HG02571 (cell line): ENCODE measurements at regions not wholly inside any gene's neighbourhood (a gene's known extent, or its start where the extent isn't known, plus 50 kb on each side); places are given as distances from the start of the nearest gene placed in this dataset.

Source experiments
- ATAC-seq: cut with Tn5 transposase; IDR thresholded peaks from one replicate; pipeline ENCODE4 v1.9.1; 2021; ENCODE audit warnings: mild to moderate bottlenecking, moderate library complexity; ENCODE audit not compliant: unreplicated experiment

DNA sequence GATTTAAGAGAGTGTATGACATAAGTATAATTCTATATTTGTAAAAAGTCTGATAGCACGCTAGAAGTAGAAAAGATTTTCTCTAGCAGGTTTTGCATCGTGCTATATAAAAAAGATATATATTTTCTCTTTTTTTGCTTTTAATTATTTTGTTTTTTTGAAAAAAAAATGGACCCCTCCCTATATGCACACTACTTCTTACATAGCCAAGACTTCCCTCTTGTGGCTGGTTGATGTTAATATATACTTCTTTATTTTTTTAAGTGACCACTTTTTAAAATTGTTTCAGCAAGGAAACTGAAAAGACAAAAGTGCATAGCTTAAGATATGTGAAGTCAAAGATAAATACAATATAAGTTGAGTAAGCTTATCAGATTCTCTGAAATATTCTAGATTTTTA is 1202.8 kb downstream of the DIAPH3 start:
- no peak for ATAC-seq

DNA sequence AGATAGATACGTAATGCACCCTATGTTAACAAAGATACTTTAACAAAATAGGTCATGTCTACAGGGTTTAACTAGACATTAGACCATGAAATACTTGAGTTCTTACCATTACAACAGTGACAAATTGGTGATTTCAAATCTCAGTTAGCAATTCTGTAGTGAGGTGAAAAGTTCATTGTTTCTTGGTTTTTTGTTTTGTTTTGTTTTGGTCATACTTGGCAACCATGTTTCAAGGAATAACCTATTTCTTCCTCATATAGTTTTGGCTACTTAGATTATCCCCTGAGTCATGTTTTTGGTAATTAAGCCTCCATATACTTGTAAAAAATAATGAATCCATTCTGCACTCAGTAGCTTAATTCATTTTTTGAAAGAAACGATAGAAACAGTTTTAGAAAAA is 1200.4 kb downstream of the DIAPH3 start:
- ATAC-seq, result no peak

DNA sequence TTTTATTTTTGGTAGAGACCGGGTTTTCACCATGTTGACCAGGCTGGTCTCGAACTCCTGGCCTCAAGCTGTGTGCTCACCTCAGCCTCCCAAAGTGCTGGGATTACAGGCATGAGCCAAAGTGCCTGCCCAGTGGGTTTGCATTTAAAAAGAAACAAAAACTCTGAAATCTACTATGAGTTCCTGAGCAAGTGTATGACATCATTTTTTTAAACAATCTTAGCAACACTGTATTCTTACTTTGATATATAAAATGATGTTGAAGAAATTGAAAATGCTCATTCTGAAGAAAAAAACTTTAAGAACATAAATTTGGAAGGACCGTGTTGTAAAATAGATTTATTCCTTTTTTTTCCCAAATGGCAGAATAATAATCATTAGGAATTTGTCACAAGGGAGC is 1199.7 kb downstream of the DIAPH3 start:
- no peak for ATAC-seq

DNA sequence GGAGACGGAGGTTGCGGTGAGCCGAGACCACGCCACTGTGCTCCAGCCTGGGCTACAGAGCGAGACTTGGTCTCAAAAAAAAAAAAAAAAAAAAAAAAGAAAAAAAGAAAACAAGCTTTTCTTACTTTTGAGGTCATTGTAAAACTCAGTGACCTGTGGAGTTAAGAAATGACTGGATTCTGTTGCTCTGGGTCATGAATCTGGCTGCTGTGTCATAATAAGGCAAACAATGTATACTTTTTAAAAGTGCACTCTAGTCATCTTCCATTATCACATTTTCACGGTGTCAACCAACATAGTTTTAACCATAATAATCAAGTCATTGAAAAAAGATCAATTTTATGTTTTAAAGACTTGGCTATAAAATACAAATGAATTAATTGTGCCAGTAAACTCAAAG is 1186.6 kb downstream of the DIAPH3 start:
- ATAC-seq, result no peak

DNA sequence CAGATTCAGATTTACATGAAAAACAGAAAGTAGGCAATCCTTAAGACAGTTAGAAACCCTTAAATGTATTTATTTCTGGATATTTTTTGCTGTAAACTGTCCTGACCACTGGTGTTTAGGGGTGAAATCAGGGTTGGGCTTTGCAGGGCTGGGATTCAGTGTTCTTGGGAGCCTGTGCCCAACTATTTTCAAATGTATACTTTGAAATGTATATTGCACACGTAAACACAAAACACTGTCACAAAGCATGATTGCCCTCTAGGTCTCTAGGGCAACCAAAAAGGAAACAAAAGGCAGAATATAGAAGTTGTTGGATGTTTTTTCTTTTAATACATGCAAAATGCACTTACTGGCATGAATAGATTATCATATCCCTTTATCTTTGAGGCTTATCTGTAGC is 1185.4 kb downstream of the DIAPH3 start:
- ATAC-seq, result no peak

DNA sequence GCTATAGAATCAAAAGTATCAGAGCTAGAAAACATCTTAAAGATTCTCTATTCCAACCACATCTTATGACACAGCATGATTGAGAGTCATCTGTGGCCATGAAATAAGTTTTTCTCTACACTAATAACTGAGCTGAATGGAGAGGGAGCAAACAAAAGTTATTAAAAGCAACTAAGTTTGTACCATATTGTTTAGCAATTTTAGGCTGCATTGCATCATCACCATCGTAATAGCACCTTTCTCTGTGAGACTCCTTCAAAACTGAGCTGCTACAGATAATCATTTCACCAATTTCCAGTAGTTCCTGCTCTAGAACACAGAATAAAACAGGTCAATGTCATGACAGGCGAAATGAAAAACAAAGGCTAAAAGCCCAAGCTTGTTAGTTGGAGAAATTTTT is 1183.9 kb downstream of the DIAPH3 start:
- ATAC-seq, result no peak

DNA sequence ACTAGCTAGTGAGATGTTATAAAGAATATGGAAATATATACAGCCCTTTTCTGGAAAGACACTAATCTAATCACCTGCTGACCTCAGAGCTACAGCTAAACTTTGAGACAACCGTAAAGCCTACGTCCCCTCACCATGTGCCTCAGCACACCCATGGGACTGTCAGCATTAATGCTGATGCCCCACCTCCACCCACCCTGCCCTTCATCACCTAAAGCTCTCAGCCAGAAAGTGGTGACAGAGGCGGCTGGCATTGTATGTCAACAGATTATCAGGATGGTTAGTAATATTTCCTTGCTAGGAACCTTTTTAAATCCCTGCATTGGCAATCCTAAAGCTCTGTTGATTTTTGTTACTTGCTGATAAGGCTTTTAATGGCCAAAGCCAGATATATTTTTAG is 1177.9 kb downstream of the DIAPH3 start:
- ATAC-seq, result no peak

DNA sequence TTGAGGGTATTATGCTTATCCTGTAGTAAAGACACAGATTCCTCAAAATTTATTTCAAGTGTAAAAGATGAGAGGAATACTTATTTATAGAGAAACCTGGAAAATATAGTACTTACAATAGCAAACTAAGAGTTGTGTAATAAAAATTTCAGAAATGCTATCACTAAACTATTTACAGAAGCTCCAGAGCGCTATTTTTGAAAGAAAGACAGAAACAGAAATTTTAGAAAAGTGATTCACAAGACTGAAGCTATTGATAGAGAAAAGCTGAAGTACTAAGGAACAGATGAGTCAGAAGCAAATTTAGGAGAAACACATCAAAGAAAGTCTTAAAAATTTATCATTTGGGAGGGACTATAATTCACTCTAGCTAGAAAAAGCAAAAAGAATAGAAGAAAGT is 1174.2 kb downstream of the DIAPH3 start:
- no peak for ATAC-seq

DNA sequence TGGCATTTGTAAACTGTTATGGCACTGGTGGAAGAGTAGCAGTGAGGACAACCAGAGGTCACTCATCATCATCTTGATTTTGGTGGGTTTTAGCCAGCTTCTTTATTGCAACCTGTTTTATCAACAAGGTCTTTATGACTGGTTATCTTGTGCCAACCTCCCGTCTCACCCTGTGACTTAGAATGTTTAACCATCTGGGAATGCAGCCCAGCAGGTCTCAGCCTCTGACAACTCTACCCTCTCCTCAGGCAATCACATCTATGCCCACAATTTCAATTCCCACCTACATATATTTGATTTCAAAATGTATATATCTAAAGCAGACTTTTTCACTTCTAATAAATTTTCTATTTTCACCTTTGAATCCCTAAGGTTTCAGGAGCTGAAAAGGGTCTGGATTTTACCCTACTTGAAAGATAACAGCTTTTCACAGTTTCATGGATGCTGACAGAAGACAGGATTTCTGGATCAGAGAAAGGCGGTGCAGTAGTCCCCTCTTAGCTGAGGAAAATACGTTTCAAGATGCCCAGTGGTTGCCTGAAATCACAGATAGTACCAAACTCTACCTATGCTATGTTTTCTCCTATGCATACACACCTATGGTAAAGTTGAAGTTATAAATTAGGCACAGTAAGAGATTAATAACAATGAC is 1171.8 kb downstream of the DIAPH3 start:
- ATAC-seq, result no peak

DNA sequence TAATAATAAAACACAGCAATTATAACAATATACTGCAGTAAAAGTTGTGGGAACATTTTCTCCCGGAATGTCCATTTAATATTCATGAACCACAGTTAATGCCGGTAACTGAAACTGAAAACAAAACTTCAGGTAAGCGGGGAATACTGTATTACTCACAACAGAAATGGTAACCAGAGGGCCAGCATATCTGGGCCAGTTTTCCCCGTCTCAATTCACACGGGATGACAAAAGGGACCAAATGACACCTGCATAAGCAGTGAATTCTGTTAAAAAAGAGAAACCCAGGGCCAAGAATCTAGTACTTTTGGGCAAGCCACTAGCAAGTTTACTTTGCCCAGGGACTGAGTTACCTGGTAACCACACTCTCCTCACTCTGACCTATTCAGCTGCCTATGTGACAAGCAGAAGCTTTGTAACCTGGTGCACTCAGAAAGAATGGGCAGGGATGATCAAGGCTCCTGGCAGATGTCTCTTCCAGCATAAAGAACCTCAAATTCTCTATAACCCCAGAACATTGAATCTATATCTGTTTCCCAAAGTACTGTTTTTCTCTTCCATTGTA is 1171.2 kb downstream of the DIAPH3 start:
- no peak for ATAC-seq

DNA sequence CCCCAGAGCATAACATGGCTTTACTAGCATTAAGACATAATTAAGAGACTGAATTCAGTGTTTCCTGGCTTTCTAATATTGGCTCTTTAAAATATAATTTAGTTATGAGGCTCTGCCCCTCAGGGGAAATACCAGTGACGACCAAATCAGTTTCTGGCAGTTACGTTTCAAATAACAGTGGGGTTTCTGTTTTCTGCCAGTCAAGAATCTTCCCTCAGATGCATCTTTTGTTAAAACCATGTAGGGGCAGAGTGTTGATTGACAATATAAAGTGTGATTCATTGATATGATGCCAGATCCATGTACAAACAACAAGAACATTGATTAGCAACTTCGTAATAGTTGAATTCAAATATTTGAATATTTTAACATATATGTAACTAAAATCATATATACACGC is 1169.7 kb downstream of the DIAPH3 start:
- ATAC-seq, result no peak

DNA sequence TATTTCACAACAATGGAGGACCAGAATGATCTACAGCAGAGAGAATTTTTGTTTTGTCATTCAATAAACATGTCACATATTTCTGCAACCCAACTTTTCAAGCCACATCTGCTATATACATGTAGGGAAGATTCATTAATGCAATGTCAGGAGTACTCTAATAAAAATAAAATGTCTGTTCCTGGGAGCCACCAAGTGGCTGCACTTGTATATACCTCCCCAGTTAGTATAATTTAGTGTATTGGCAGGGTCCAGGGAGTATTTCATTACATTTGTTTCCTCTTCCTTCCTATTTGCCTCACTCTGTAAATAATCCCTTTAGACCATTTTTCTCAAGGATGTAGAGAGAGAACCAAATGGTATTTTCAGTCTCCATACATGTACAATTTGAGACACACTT is 1169.0 kb downstream of the DIAPH3 start:
- no peak for ATAC-seq

DNA sequence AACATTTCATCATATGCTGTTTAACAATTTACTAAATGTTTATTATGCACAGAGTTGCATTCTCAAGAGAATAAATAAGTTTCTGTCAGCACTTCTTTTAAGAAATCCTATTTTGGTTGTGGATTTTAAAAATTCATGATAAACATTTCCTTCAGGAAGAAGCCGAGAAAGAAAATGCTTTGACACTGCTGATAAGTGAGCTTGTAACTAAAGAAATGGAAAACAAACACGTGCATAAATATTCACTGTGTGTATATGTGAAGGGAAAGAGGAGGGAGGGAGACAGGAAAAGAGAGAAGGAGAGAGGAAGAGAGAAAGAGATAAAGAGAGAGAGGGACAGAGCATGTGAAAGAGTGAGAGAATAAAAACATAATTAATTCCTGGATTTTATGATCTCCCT is 1165.0 kb downstream of the DIAPH3 start:
- ATAC-seq, result no peak

DNA sequence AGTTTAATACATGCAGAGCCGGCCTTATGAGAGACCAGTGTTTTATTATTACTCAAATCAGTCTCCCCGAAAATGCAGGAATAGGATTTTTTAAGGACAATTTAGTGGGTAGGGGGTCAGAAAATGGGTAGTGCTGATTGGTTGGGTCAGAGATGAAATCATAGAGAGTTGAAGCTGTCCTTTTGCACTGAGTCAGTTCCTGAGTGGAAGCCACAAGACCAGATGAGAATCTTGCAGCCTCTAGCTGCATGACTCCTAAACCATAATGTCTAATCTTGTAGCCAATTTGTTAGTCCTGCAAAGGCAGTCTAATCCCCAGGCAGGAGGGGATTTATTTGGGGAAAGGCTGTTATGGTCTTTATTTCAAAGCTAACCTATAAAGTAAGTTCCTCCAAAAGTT is 1163.9 kb downstream of the DIAPH3 start:
- no peak for ATAC-seq

DNA sequence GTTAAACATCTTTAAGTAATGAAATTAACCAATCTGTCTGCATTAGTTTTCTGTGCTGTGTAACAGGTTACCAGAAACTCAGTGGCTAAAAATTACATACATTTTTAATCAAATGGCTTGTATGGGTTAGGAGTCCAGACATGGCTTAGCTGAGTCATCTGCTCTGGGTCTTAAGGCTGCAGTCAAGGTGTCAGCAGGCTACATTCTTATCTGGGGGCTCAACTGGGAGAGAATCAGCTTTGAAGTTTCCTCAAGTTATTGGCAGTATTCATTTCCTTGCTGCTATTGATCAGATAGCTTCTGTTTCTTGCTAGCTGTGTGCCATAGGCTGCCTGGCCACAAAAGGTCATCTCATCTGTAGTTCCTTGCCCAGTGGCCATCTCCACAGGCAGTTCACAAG is 1163.0 kb downstream of the DIAPH3 start:
- no peak for ATAC-seq

DNA sequence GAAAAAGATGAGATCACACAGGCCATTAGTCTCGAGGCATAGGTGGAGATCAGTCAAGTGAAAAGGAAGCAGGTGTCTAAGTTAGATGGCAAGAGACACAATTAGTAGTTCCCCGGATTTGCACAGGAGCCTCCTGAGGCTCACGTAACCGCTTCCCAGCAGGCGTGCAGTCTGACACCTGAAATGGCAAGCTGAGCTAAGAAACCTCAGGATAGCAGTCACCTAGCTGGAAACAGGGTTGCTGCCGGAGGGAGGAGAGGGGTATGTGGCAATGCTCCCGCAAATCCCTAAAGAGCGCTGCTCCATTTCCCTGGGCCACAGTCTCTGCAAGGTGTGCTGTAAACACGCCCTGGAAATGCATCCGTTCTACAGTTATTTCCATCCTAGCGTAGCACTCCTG is 1151.0 kb downstream of the DIAPH3 start:
- ATAC-seq, result no peak

DNA sequence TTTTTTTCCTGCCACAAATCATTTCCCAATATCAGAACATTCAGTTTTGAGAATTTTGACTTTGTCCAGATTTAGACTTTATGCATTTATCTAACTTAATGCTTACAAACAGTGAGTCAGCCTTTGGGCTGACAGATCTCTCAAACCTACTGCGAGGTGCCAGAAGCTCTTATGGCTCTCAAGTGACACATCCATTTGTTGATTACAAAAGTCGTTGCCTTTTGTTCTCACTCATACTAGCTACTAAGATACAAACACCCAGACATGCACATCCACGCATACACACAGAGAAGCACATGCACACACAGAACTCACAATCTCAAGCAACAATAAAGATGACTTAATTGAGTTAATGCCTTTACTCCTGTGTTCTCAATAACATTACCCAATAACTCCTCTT is 1147.5 kb downstream of the DIAPH3 start:
- ATAC-seq, result no peak

DNA sequence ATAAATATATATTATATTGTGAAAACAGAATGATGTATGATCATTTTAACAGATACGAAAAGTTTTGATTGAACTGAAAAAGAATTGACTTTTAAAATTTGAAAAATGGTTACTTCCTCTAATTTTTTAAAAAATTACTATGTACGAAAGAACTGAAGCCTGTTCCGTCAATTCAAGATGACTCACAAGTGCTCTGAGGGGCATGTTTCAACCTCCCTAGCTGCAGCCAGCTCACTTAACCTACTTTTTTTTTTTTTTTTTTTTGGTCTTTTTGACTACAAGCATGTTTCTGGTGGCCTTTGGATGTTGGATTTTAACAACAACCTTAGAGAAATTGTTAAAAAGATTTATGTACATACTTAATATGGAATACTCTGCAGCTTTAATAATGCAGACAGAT is 1139.3 kb downstream of the DIAPH3 start:
- ATAC-seq, result no peak

DNA sequence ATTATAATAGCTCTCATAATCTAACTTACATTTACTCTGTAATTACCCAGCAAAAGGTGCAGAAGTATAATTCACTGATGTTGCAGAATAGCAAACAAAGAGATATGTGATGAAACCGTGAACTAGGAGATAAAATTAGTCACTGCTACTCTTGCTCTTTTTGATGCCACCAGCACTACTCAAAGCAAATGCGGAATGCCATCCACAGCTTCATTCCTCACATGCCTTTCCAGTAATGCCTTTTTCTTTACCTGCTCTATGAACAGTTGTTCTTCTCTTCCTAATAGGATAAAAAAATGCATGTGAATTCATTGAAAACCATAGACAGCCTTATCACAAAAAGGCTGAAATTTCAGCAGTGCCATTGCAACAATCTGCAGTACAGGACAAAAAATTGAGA is 1129.5 kb downstream of the DIAPH3 start:
- ATAC-seq, result no peak

DNA sequence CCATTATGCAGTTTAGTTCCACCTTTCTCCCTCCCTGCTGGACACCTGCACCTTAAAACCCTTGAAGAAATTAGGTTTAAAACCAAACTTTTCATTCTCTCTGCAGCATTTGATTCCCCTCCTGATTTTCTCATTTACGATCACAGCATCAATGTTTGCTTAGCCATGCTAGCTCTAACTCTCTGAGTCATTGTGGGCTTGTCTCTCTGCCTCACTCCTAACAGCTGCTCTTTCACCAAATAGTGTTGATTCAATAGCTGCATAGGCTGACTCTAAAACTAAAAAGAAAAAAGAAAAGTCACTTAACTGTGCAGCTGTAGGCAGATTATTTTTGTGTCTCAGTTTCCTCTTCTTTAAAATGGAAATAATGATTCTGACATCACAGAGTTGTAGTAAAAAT is 1124.9 kb downstream of the DIAPH3 start:
- no peak for ATAC-seq

DNA sequence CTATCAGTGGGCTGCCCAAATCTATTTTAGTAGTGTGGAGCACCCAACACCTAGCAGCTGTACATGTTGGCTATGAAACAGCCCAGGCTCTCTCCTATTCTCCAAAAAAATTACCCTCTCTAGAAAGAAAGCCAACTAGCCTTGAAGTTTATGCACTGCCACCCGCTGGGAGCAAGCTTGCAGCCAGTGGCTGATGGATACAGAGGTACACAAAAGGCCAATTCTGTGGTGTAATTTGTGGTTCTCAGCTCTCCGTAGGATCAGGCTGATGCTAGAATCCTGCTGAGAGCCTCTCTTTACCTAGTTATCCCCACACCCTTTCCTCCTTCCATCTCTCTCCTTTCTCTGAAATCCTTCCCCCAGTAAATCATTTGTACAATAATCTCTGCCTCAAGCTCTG is 1120.7 kb downstream of the DIAPH3 start:
- ATAC-seq, result no peak

DNA sequence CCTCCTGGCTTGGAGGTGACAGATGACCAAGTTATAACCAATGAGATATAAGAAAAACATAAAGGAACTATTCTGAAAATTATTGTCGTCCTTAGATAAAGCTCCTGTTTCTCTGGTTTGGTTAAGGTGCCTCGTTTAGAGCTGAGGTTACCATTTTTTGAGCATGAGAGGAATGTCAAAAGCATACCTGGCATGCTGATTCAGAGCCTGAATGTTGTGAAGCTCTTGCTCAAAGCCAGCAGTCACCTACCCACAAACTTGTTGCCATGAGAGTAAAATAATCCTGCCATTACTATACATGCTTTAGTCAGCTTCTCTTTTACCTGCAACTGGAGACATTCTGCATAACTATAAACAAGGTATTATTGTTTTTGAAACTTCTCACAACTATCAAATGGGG is 1116.2 kb downstream of the DIAPH3 start:
- no peak for ATAC-seq

DNA sequence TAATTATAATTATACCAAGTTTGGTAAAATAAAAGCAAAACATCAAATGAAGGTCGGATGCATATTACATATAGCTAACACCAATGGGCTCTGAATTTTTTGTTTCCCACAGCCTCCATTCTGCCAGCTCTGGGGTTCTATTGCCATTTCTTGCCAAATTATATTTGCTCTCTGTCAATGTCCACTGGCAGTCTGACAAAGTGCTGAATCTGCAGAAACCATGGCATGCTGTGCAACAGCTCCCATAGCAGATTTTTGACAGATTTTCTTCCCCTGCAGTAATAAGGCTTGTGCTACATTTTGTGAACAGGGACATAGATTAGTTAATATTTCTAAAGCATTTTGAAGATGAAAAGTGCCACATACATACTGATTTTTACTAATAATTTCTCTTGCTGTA is 1102.1 kb downstream of the DIAPH3 start:
- ATAC-seq, result no peak
